GM13977 (cell line): ENCODE measurements at regions not wholly inside any gene's neighbourhood (a gene's known extent, or its start where the extent isn't known, plus 50 kb on each side); places are given as distances from the start of the nearest gene placed in this dataset.

ENCODE experiments used
- DNase-seq: peaks from one replicate; pipeline ENCODE4 v3.0.0; 2012; ENCODE audit warnings: low spot score
- in situ Hi-C: fragments of 300-500 bp; cut with MboI; formaldehyde crosslinking; loops from one replicate; pipeline ENCODE4 v1.12.0; 2022; ENCODE audit warnings: low sequenced_read_pairs, low pct_unique_long_range_greater_than_20kb, mixed read lengths, inconsistent platforms; ENCODE audit not compliant: unreplicated experiment
- TF ChIP-seq, protein P1 (sequence below): IDR thresholded peaks from 2 replicates; pipeline ENCODE4 v1.5.1; 2012; ENCODE audit warnings: mild to moderate bottlenecking, control low read depth; ENCODE audit not compliant: insufficient read depth; ENCODE audit errors: extremely low read depth, missing control alignments

DNA sequence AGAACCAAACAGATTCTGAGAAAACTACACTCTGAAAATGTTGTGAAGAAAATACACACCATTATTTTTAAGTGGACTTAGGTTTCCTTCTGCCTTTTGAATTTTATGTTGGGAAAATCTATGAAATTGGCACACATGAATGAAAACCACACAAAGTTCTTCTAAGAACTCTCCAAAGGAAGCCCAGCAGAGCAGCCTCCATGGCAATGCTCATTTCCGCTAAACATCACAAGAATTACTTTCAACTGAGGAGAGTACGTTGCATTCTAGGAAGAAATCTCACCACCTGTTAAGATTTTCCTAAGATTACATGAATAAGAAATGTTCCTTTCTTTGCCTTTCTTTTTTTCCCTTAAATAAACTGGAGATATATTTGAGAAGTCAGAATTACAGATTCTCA, 154.2 kb downstream of the BARHL2 start:
- in situ Hi-C loops, result no loop called here
- no peak for DNase-seq
- TF ChIP-seq, protein P1, sequence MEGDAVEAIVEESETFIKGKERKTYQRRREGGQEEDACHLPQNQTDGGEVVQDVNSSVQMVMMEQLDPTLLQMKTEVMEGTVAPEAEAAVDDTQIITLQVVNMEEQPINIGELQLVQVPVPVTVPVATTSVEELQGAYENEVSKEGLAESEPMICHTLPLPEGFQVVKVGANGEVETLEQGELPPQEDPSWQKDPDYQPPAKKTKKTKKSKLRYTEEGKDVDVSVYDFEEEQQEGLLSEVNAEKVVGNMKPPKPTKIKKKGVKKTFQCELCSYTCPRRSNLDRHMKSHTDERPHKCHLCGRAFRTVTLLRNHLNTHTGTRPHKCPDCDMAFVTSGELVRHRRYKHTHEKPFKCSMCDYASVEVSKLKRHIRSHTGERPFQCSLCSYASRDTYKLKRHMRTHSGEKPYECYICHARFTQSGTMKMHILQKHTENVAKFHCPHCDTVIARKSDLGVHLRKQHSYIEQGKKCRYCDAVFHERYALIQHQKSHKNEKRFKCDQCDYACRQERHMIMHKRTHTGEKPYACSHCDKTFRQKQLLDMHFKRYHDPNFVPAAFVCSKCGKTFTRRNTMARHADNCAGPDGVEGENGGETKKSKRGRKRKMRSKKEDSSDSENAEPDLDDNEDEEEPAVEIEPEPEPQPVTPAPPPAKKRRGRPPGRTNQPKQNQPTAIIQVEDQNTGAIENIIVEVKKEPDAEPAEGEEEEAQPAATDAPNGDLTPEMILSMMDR, result no peak

DNA sequence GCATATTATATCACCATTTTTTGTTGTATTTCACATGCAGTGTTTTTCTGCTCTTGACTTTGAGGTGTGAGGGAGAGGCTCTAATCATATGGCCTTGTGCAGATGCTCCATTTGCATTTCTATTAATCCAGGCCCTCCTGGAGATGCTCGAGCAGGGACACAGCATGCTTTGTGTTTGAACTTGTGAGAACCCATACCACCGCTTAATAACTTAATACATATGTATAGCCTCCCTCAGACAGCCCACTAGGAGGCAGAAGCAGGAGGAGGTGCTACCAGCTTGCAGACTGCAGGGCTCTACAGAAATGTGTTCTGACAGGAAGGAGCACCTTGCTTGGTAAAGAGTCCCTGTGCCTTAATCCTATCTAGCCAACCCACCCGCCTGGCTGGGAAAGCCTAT, 155.2 kb downstream of the BARHL2 start:
- TF ChIP-seq, protein P1, result peak; percentile 2
- in situ Hi-C loops, result no loop called here
- DNase-seq, result no peak

DNA sequence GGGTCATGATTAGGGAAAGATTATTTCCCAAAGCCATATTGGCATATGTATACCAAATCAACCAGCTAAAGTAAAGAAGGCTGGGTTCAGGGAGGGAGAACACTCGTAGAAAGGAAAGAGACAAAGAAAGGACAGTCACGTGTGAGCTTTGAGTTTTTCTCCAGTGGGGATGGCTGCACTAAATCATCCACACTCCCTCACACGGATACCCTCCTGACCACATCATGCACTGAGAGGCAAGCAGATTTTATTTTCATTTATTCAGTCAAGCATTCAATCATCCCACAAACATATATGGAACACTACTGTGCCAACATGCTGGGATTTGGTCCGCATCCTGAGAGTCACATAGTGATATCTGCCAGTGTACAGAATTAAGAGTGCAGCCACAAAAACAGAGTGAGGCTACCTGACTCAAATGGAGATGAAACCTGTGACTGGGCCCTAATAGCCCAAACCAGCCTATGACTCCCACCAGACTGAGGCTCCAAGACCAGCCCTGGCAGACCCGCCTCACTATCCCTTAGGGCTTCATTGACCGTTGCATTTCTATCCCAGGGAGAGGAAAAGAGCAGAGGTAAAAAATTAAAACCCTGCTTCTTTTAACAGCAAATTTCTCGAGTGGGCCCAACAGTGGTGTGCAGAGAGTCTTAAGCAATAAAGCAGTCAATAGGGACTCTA, 155.9 kb downstream of the BARHL2 start:
- in situ Hi-C loops, result no loop called here
- TF ChIP-seq, protein P1, result no peak
- DNase-seq, result no peak

DNA sequence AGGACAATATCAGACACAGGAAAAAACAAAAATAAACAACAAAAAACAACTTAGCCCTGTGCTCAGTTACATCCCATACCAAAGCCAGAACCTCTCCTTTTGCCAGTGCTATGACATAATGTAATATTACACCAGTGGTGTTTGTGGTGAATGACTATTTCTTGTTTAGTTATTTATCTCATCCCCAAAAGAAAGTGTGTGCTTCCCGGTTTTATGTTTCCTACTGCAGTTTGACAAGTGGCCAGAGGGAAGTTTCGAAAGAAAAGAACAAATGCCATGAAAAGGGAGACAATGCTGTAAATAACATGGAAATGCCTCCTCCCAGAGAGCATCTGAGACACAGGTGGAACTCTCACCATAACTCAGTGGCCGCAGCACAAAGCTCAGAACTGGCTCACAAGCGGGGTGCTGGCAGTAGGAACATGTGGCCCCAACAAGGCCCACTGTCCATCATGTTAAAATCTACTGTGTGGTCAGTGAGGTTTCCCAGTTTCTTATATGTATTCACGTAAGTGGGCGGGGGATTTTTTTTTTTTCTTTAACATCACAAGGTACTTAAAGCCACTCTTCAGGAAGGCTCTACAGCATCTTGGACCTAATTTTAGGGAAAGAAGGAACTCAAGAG, 158.2 kb downstream of the BARHL2 start:
- DNase-seq, result no peak
- in situ Hi-C loops, result no loop called here
- TF ChIP-seq, protein P1, result no peak

DNA sequence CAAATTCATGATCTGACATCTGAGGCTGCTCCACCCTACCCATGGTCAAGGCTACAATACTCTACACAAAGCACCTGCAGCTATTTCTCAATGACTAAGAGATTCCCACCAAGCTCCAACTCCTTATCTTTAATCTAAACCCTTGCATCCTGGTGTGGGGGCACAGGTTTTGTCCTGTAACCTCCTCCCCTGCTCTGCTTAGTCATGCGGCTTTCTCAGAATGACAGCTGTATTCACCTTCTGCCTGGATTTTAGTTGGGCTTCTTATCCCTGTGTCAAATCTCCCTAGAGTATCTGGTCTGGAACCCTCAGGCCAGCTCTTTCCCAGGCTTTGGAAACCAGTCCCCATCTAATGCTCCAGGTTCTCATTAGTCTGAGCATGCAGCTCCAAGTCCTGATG, 159.0 kb downstream of the BARHL2 start:
- no peak for DNase-seq
- TF ChIP-seq, protein P1, result no peak
- in situ Hi-C loops, result no loop called here

DNA sequence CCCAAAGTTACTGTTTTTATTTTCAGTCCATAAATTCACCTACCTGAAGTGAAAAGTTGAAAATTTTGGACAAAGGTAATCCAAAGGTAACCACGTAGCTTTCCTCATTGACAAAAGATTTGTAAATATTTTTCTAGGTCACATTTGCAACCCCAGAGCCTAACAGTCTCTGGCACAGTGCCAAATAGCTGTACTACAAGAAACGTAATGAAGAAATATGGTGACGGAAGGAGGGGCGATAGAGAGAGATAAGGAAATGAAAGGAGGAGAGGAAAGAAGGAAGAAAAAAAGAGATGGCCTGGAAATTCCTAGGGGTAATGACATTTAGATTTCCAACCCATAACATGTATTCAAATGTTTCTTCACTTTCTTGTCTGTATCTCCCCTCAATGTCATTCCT, 159.4 kb downstream of the BARHL2 start:
- no peak for DNase-seq
- TF ChIP-seq, protein P1, result no peak
- in situ Hi-C loops, result no loop called here
